ENCODE measurements at regions not wholly inside any gene's neighbourhood (a gene's known extent, or its start where the extent isn't known, plus 50 kb on each side); places are given as distances from the start of the nearest gene placed in this dataset.

GRCh38 chr16:86443508-86444147 is 66.7 kb upstream of the FOXF1 start:
- no peaks in the 10 kb centered on the region for H3K4me1 ChIP-seq (ENCODE audit: control insufficient read depth in 2 of 2, insufficient read depth in 1 of 2, low read depth in 1 of 2, low read length in 2 of 2)
- no peak overlapping the region for H3K4ac ChIP-seq (ENCODE audit: low read length)
- peak overlapping the region; percentile 28 for H3K18ac ChIP-seq (ENCODE audit: low read length)
- no CpG with 5 or more reads among the region's 21 CpGs for WGBS, 2 donors (ENCODE audit: extremely low coverage in 2 of 2, insufficient read length in 2 of 2, insufficient replicate concordance in 1 of 2)
- H3K4me2 ChIP-seq (ENCODE audit: insufficient read depth, low read length, poor library complexity, severe bottlenecking): no peak overlapping the region
- no peak overlapping the region for H3K23ac ChIP-seq (ENCODE audit: low read depth, low read length, poor library complexity)
- H3K27ac ChIP-seq (replicated peaks; ENCODE audit: low read length): no peak overlapping the region
- peaks cover 0 to 4% of the 10 kb centered on the region in 2 donors for H3K9me3 ChIP-seq (replicated peaks in 1 of 2; ENCODE audit: control insufficient read depth in 2 of 2, insufficient read depth in 1 of 2, low read depth in 1 of 2, low read length in 2 of 2)
- no peak overlapping the region for H2BK15ac ChIP-seq (ENCODE audit: low read length)
- no peak for DNase-seq (ENCODE audit: low spot score)
- H2BK120ac ChIP-seq (ENCODE audit: low read depth, low read length): no peak overlapping the region
- H4K8ac ChIP-seq (ENCODE audit: low read depth, low read length): peak overlapping the region; percentile 0
- H3K27me3 ChIP-seq (ENCODE audit: control insufficient read depth in 3 of 3, insufficient read depth in 3 of 3, low read depth in 1 of 3, low read length in 3 of 3): peaks cover 0 to 32% (median 0%) of the 10 kb centered on the region in 3 experiments
- H3K14ac ChIP-seq (ENCODE audit: low read length): peak overlapping the region; percentile 22
- H3K4me3 ChIP-seq (ENCODE audit: low read length in 2 of 2): peak overlapping the region in 1 of 2 donors; percentile 10
- no peak overlapping the region for H2BK12ac ChIP-seq (ENCODE audit: low read length)
- H3K36me3 ChIP-seq (replicated peaks in 1 of 2; ENCODE audit: control insufficient read depth in 2 of 2, insufficient read depth in 2 of 2, low read length in 2 of 2): no peaks in the 10 kb centered on the region
- no peak overlapping the region for H2AFZ ChIP-seq (ENCODE audit: low read length)
- H3K9ac ChIP-seq (ENCODE audit: low read depth, low read length, poor library complexity): no peak overlapping the region
- no peak overlapping the region for H4K91ac ChIP-seq (ENCODE audit: low read depth, low read length, poor library complexity)
- no peaks in the 10 kb centered on the region for H3K79me1 ChIP-seq (ENCODE audit: low read depth, low read length)
- H2BK5ac ChIP-seq (ENCODE audit: low read length): peak overlapping the region; percentile 84
- H2AK5ac ChIP-seq (ENCODE audit: low read depth, low read length): no peak overlapping the region

- no peak overlapping the region for H2AK5ac ChIP-seq (ENCODE audit: low read depth, low read length)
- no peaks in the 10 kb centered on the region for H3K36me3 ChIP-seq (replicated peaks in 1 of 2; ENCODE audit: control insufficient read depth in 2 of 2, insufficient read depth in 2 of 2, low read length in 2 of 2)
- H3K23ac ChIP-seq (ENCODE audit: low read depth, low read length, poor library complexity): no peak overlapping the region
- H3K14ac ChIP-seq (ENCODE audit: low read length): no peak overlapping the region
- H3K27me3 ChIP-seq (ENCODE audit: control insufficient read depth in 3 of 3, insufficient read depth in 3 of 3, low read depth in 1 of 3, low read length in 3 of 3): peaks cover 0 to 34% (median 0%) of the 10 kb centered on the region in 3 experiments
- no peak overlapping the region for H3K4me2 ChIP-seq (ENCODE audit: insufficient read depth, low read length, poor library complexity, severe bottlenecking)
- H2BK12ac ChIP-seq (ENCODE audit: low read length): no peak overlapping the region
- WGBS, 2 donors (ENCODE audit: extremely low coverage in 2 of 2, insufficient read length in 2 of 2, insufficient replicate concordance in 1 of 2): no CpG with 5 or more reads among the region's 17 CpGs
- no peak overlapping the region for H2AFZ ChIP-seq (ENCODE audit: low read length)
- H2BK5ac ChIP-seq (ENCODE audit: low read length): peak overlapping the region; percentile 84
- H3K4ac ChIP-seq (ENCODE audit: low read length): no peak overlapping the region
- no peaks in the 10 kb centered on the region for H3K79me1 ChIP-seq (ENCODE audit: low read depth, low read length)
- no peak overlapping the region for H4K8ac ChIP-seq (ENCODE audit: low read depth, low read length)
- H3K9me3 ChIP-seq (replicated peaks in 1 of 2; ENCODE audit: control insufficient read depth in 2 of 2, insufficient read depth in 1 of 2, low read depth in 1 of 2, low read length in 2 of 2): peaks cover 0 to 4% of the 10 kb centered on the region in 2 donors
- H2BK120ac ChIP-seq (ENCODE audit: low read depth, low read length): no peak overlapping the region
- H3K9ac ChIP-seq (ENCODE audit: low read depth, low read length, poor library complexity): no peak overlapping the region
- H3K4me3 ChIP-seq (ENCODE audit: low read length in 2 of 2): no peak overlapping the region
- no peak overlapping the region for H3K27ac ChIP-seq (replicated peaks; ENCODE audit: low read length)
- no peak for DNase-seq (ENCODE audit: low spot score)
- H2BK15ac ChIP-seq (ENCODE audit: low read length): no peak overlapping the region
- H4K91ac ChIP-seq (ENCODE audit: low read depth, low read length, poor library complexity): no peak overlapping the region
- no peak overlapping the region for H3K18ac ChIP-seq (ENCODE audit: low read length)
- no peaks in the 10 kb centered on the region for H3K4me1 ChIP-seq (ENCODE audit: control insufficient read depth in 2 of 2, insufficient read depth in 1 of 2, low read depth in 1 of 2, low read length in 2 of 2)
Observed at GRCh38 chr16:86444261-86444660, 66.1 kb upstream of the FOXF1 start.

GRCh38 chr16:86444661-86445060 is 65.7 kb upstream of the FOXF1 start:
- H3K36me3 ChIP-seq (replicated peaks in 1 of 2; ENCODE audit: control insufficient read depth in 2 of 2, insufficient read depth in 2 of 2, low read length in 2 of 2): no peaks in the 10 kb centered on the region
- no peak overlapping the region for H3K27ac ChIP-seq (replicated peaks; ENCODE audit: low read length)
- no peak overlapping the region for H3K4me3 ChIP-seq (ENCODE audit: low read length in 2 of 2)
- H3K79me1 ChIP-seq (ENCODE audit: low read depth, low read length): no peaks in the 10 kb centered on the region
- H3K4me1 ChIP-seq (ENCODE audit: control insufficient read depth in 2 of 2, insufficient read depth in 1 of 2, low read depth in 1 of 2, low read length in 2 of 2): no peaks in the 10 kb centered on the region
- H3K9ac ChIP-seq (ENCODE audit: low read depth, low read length, poor library complexity): no peak overlapping the region
- H3K9me3 ChIP-seq (replicated peaks in 1 of 2; ENCODE audit: control insufficient read depth in 2 of 2, insufficient read depth in 1 of 2, low read depth in 1 of 2, low read length in 2 of 2): peaks cover 0 to 4% of the 10 kb centered on the region in 2 donors
- no peak for DNase-seq (ENCODE audit: low spot score)
- no peak overlapping the region for H2BK12ac ChIP-seq (ENCODE audit: low read length)
- no peak overlapping the region for H2BK15ac ChIP-seq (ENCODE audit: low read length)
- peak overlapping the region; percentile 84 for H2BK5ac ChIP-seq (ENCODE audit: low read length)
- H4K91ac ChIP-seq (ENCODE audit: low read depth, low read length, poor library complexity): no peak overlapping the region
- no peak overlapping the region for H3K14ac ChIP-seq (ENCODE audit: low read length)
- H2BK120ac ChIP-seq (ENCODE audit: low read depth, low read length): no peak overlapping the region
- no peak overlapping the region for H3K4ac ChIP-seq (ENCODE audit: low read length)
- no CpG with 5 or more reads among the region's 5 CpGs for WGBS, 2 donors (ENCODE audit: extremely low coverage in 2 of 2, insufficient read length in 2 of 2, insufficient replicate concordance in 1 of 2)
- H2AK5ac ChIP-seq (ENCODE audit: low read depth, low read length): no peak overlapping the region
- H4K8ac ChIP-seq (ENCODE audit: low read depth, low read length): no peak overlapping the region
- H3K4me2 ChIP-seq (ENCODE audit: insufficient read depth, low read length, poor library complexity, severe bottlenecking): no peak overlapping the region
- H3K23ac ChIP-seq (ENCODE audit: low read depth, low read length, poor library complexity): no peak overlapping the region
- H3K18ac ChIP-seq (ENCODE audit: low read length): no peak overlapping the region
- H2AFZ ChIP-seq (ENCODE audit: low read length): no peak overlapping the region
- peaks cover 0 to 38% (median 0%) of the 10 kb centered on the region in 3 experiments for H3K27me3 ChIP-seq (ENCODE audit: control insufficient read depth in 3 of 3, insufficient read depth in 3 of 3, low read depth in 1 of 3, low read length in 3 of 3)

- no peak overlapping the region for H3K9ac ChIP-seq (ENCODE audit: low read depth, low read length, poor library complexity)
- H2BK5ac ChIP-seq (ENCODE audit: low read length): no peak overlapping the region
- no peak overlapping the region for H3K4ac ChIP-seq (ENCODE audit: low read length)
- H4K8ac ChIP-seq (ENCODE audit: low read depth, low read length): no peak overlapping the region
- H3K27me3 ChIP-seq (ENCODE audit: control insufficient read depth in 3 of 3, insufficient read depth in 3 of 3, low read depth in 1 of 3, low read length in 3 of 3): peaks cover 0 to 43% (median 0%) of the 10 kb centered on the region in 3 experiments
- peaks cover 0 to 4% of the 10 kb centered on the region in 2 donors for H3K9me3 ChIP-seq (replicated peaks in 1 of 2; ENCODE audit: control insufficient read depth in 2 of 2, insufficient read depth in 1 of 2, low read depth in 1 of 2, low read length in 2 of 2)
- no peaks in the 10 kb centered on the region for H3K79me1 ChIP-seq (ENCODE audit: low read depth, low read length)
- DNase-seq (ENCODE audit: low spot score): no peak
- H3K4me3 ChIP-seq (ENCODE audit: low read length in 2 of 2): no peak overlapping the region
- H4K91ac ChIP-seq (ENCODE audit: low read depth, low read length, poor library complexity): no peak overlapping the region
- H3K4me2 ChIP-seq (ENCODE audit: insufficient read depth, low read length, poor library complexity, severe bottlenecking): no peak overlapping the region
- H2BK15ac ChIP-seq (ENCODE audit: low read length): no peak overlapping the region
- no peak overlapping the region for H3K23ac ChIP-seq (ENCODE audit: low read depth, low read length, poor library complexity)
- H3K14ac ChIP-seq (ENCODE audit: low read length): no peak overlapping the region
- H3K36me3 ChIP-seq (replicated peaks in 1 of 2; ENCODE audit: control insufficient read depth in 2 of 2, insufficient read depth in 2 of 2, low read length in 2 of 2): no peaks in the 10 kb centered on the region
- no CpG with 5 or more reads among the region's 7 CpGs for WGBS, 2 donors (ENCODE audit: extremely low coverage in 2 of 2, insufficient read length in 2 of 2, insufficient replicate concordance in 1 of 2)
- no peaks in the 10 kb centered on the region for H3K4me1 ChIP-seq (ENCODE audit: control insufficient read depth in 2 of 2, insufficient read depth in 1 of 2, low read depth in 1 of 2, low read length in 2 of 2)
- H2BK12ac ChIP-seq (ENCODE audit: low read length): no peak overlapping the region
- H2AFZ ChIP-seq (ENCODE audit: low read length): no peak overlapping the region
- no peak overlapping the region for H2BK120ac ChIP-seq (ENCODE audit: low read depth, low read length)
- no peak overlapping the region for H2AK5ac ChIP-seq (ENCODE audit: low read depth, low read length)
- H3K27ac ChIP-seq (replicated peaks; ENCODE audit: low read length): no peak overlapping the region
- H3K18ac ChIP-seq (ENCODE audit: low read length): no peak overlapping the region
Observed at GRCh38 chr16:86446279-86446678, 64.0 kb upstream of the FOXF1 start.
